ENCODE measurements at regions not wholly inside any gene's neighbourhood (a gene's known extent, or its start where the extent isn't known, plus 50 kb on each side); places are given as distances from the start of the nearest gene placed in this dataset.

- Mint-ChIP-seq H3K4me3 (no peak overlapping the region), H3K27ac (no peak overlapping the region), H3K4me1 (no peaks in the 10 kb centered on the region), H3K36me3 (peaks cover 0 to under 1% of the 10 kb centered on the region in 2 donors), H3K9me3 (peaks cover 0 to 6% (median 4%) of the 10 kb centered on the region in 8 donors), H3K27me3 (peaks cover 0 to 2% of the 10 kb centered on the region in 2 donors)
- DNase-seq, result no peak
- H3K4me1 ChIP-seq (ENCODE audit: insufficient read depth, low read length), result no peaks in the 10 kb centered on the region
- no peaks in the 10 kb centered on the region for H3K9me3 ChIP-seq (ENCODE audit: control insufficient read depth in 1 of 2, low read length in 2 of 2)
- ChIA-PET CTCF (ENCODE audit: partially characterized antibody) (no interaction called here), POLR2A (ENCODE audit: partially characterized antibody) (no interaction called here)
- no peaks in the 10 kb centered on the region for H3K36me3 ChIP-seq (ENCODE audit: insufficient read depth, low read length)
- intact Hi-C loops (cut with micrococcal nuclease), result no loop called here
- H3K27me3 ChIP-seq (ENCODE audit: insufficient read depth, low read length), result no peaks in the 10 kb centered on the region
- H3K4me3 ChIP-seq (ENCODE audit: low read length in 2 of 2), result no peak overlapping the region
- H3K27ac ChIP-seq (ENCODE audit: low read depth, low read length), result no peak overlapping the region
These were observed 522.5 kb upstream of the LRRN3 start for GRCh38 chr7:110568388-110568787.

DNA sequence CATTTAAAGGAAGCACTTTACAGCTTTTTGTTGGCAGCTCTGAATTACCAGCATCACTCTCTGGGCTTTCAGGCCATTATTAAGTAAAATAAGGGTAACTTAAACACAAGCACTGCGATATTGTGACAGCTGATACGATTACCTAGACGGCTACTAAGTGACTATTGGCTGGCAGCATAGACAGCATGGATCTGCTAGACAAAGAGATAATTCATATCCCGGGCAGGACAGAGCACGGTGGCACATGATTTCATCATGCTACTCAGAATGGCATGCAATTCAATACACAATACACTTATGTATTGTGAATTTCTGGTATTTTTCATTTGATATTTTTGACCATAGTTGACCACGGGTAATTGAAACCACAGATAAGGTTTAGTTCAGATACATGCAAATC, 522.0 kb upstream of the LRRN3 start:
- ChIA-PET POLR2A (ENCODE audit: partially characterized antibody) (no interaction called here), CTCF (ENCODE audit: partially characterized antibody) (interaction anchor here (1.5 kb wide), 1 partner anchor 10 kb away, joined by 4 read pairs; no protein-coding TSS in a partner anchor)
- H3K27ac ChIP-seq (ENCODE audit: low read depth, low read length), result no peak overlapping the region
- Mint-ChIP-seq H3K4me3 (no peak overlapping the region), H3K4me1 (no peaks in the 10 kb centered on the region), H3K27ac (no peak overlapping the region), H3K9me3 (peaks cover 0 to 3% (median under 1%) of the 10 kb centered on the region in 8 donors), H3K27me3 (no peaks in the 10 kb centered on the region), H3K36me3 (no peaks in the 10 kb centered on the region)
- no peak overlapping the region for H3K4me3 ChIP-seq (ENCODE audit: low read length in 2 of 2)
- H3K36me3 ChIP-seq (ENCODE audit: insufficient read depth, low read length), result no peaks in the 10 kb centered on the region
- H3K27me3 ChIP-seq (ENCODE audit: insufficient read depth, low read length), result no peaks in the 10 kb centered on the region
- no peaks in the 10 kb centered on the region for H3K4me1 ChIP-seq (ENCODE audit: insufficient read depth, low read length)
- intact Hi-C loops (cut with micrococcal nuclease), result no loop called here
- H3K9me3 ChIP-seq (ENCODE audit: control insufficient read depth in 1 of 2, low read length in 2 of 2), result no peaks in the 10 kb centered on the region
- DNase-seq, result no peak

DNA sequence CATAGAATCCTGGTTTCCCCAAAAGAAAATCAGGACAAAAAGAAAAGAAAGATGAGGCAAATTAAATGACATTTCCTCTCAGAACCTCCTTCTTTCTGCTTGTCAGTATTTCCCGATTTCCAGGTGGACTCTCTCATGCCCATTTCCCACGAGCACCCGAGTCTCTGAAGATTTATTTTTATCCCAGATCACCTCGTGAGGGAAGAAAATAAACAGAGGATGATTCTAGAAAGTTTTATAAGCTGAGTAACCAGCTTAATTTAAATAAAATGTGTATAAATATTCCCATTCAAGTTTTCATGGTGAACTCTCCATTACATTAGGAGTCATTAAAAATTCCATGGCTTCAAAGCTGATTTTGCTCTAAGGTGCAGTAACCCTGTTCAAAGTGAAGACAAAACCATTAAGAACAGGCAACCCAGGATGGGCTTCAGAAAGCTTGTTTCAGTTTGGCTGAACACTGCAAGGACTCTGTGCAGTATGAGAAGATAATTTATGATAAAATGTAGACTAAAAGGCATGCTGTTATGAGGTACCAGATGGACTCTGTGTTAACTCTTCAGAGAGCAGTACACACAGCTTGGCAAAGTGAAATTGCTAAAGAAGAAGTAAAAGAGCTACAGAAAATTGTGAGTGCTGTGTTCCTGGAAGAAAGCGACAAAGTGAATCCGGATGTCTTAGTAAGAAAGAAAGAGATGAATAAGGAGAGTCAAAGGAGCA, 521.3 kb upstream of the LRRN3 start:
- Histone ChIP-seq H3K4me1 (ENCODE audit: insufficient read depth, low read length) (no peaks in the 10 kb centered on the region), H3K9me3 (ENCODE audit: control insufficient read depth in 1 of 2, low read length in 2 of 2) (no peaks in the 10 kb centered on the region), H3K36me3 (ENCODE audit: insufficient read depth, low read length) (no peaks in the 10 kb centered on the region), H3K27me3 (ENCODE audit: insufficient read depth, low read length) (no peaks in the 10 kb centered on the region), H3K4me3 (ENCODE audit: low read length in 2 of 2) (no peak overlapping the region), H3K27ac (ENCODE audit: low read depth, low read length) (no peak overlapping the region)
- no peak overlapping the region for H3K27ac Mint-ChIP-seq
- peaks cover 0 to 3% (median 0%) of the 10 kb centered on the region in 8 donors for H3K9me3 Mint-ChIP-seq
- no peak overlapping the region for H3K4me3 Mint-ChIP-seq
- no peaks in the 10 kb centered on the region for H3K36me3 Mint-ChIP-seq
- no peaks in the 10 kb centered on the region for H3K4me1 Mint-ChIP-seq
- intact Hi-C loops (cut with micrococcal nuclease), result no loop called here
- H3K27me3 Mint-ChIP-seq, result no peaks in the 10 kb centered on the region
- ChIA-PET CTCF (ENCODE audit: partially characterized antibody) (interaction anchor here (1.5 kb wide), 1 partner anchor 10 kb away, joined by 4 read pairs; no protein-coding TSS in a partner anchor), POLR2A (ENCODE audit: partially characterized antibody) (no interaction called here)
- DNase-seq, result no peak

GRCh38 chr7:110573862-110574528, 516.9 kb upstream of the LRRN3 start:
- no peak overlapping the region for H3K27ac Mint-ChIP-seq
- Histone ChIP-seq H3K36me3 (ENCODE audit: insufficient read depth, low read length) (no peaks in the 10 kb centered on the region), H3K27ac (ENCODE audit: low read depth, low read length) (no peak overlapping the region), H3K4me1 (ENCODE audit: insufficient read depth, low read length) (no peaks in the 10 kb centered on the region), H3K9me3 (ENCODE audit: control insufficient read depth in 1 of 2, low read length in 2 of 2) (no peaks in the 10 kb centered on the region), H3K4me3 (ENCODE audit: low read length in 2 of 2) (no peak overlapping the region), H3K27me3 (ENCODE audit: insufficient read depth, low read length) (no peaks in the 10 kb centered on the region)
- intact Hi-C loops (cut with micrococcal nuclease), result no loop called here
- H3K27me3 Mint-ChIP-seq, result no peaks in the 10 kb centered on the region
- no peak for DNase-seq
- H3K4me1 Mint-ChIP-seq, result no peaks in the 10 kb centered on the region
- H3K36me3 Mint-ChIP-seq, result no peaks in the 10 kb centered on the region
- H3K9me3 Mint-ChIP-seq, result no peaks in the 10 kb centered on the region
- ChIA-PET POLR2A (ENCODE audit: partially characterized antibody) (no interaction called here), CTCF (ENCODE audit: partially characterized antibody) (no interaction called here)
- H3K4me3 Mint-ChIP-seq, result no peak overlapping the region

DNA sequence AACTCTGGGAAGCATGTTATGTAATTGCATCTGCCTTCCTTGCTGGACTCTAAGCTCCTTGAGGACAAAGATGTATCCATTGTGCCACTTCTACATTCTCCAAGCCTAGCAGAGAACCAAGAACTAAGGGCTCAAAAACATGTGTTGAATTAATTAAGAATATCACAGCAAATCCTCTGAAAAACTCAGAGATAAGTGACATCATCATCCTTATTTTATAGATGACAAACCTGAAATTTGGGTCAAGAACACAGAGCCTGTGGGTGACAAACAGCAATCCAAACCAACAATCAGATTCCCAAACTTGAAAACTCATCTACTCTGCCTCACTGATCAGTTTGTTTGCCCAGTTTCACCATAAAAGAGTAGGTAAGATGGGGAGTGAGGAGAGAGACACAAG, 503.6 kb upstream of the LRRN3 start:
- CTCF ChIA-PET (ENCODE audit: partially characterized antibody), result interaction anchor here (0.9 kb wide), 1 partner anchor 511 kb away, joined by 3 read pairs; no protein-coding TSS in a partner anchor
- Histone ChIP-seq H3K27ac (ENCODE audit: low read depth, low read length) (no peak overlapping the region), H3K9me3 (ENCODE audit: control insufficient read depth in 1 of 2, low read length in 2 of 2) (no peaks in the 10 kb centered on the region), H3K4me1 (ENCODE audit: insufficient read depth, low read length) (no peaks in the 10 kb centered on the region), H3K4me3 (ENCODE audit: low read length in 2 of 2) (no peak overlapping the region), H3K36me3 (ENCODE audit: insufficient read depth, low read length) (no peaks in the 10 kb centered on the region), H3K27me3 (ENCODE audit: insufficient read depth, low read length) (no peaks in the 10 kb centered on the region)
- H3K27me3 Mint-ChIP-seq, result no peaks in the 10 kb centered on the region
- no peak overlapping the region for H3K27ac Mint-ChIP-seq
- H3K4me1 Mint-ChIP-seq, result peaks cover 0 to 1% (median 0%) of the 10 kb centered on the region in 4 donors
- intact Hi-C loops (cut with micrococcal nuclease), result no loop called here
- no peak for DNase-seq
- POLR2A ChIA-PET (ENCODE audit: partially characterized antibody), result no interaction called here
- peaks cover 0 to 3% (median under 1%) of the 10 kb centered on the region in 8 donors for H3K9me3 Mint-ChIP-seq
- H3K36me3 Mint-ChIP-seq, result no peaks in the 10 kb centered on the region
- H3K4me3 Mint-ChIP-seq, result no peak overlapping the region

- H3K36me3 Mint-ChIP-seq, result no peaks in the 10 kb centered on the region
- H3K4me3 Mint-ChIP-seq, result no peak overlapping the region
- peaks cover 0 to 1% (median 0%) of the 10 kb centered on the region in 4 donors for H3K4me1 Mint-ChIP-seq
- no peaks in the 10 kb centered on the region for H3K36me3 ChIP-seq (ENCODE audit: insufficient read depth, low read length)
- POLR2A ChIA-PET (ENCODE audit: partially characterized antibody), result no interaction called here
- no peak overlapping the region for H3K4me3 ChIP-seq (ENCODE audit: low read length in 2 of 2)
- no peak for DNase-seq
- CTCF ChIA-PET (ENCODE audit: partially characterized antibody), result interaction anchor here (2.3 kb wide), 1 partner anchor 509 kb away, joined by 12 read pairs; no protein-coding TSS in a partner anchor
- no peak overlapping the region for H3K27ac ChIP-seq (ENCODE audit: low read depth, low read length)
- no peaks in the 10 kb centered on the region for H3K27me3 Mint-ChIP-seq
- H3K4me1 ChIP-seq (ENCODE audit: insufficient read depth, low read length), result no peaks in the 10 kb centered on the region
- peaks cover 0 to 2% (median 0%) of the 10 kb centered on the region in 8 donors for H3K9me3 Mint-ChIP-seq
- intact Hi-C loops (cut with micrococcal nuclease), result loop anchor here (1.0 to 5.0 kb wide), 3 partner anchors 508 to 1144 kb away; no protein-coding TSS in a partner anchor
- H3K9me3 ChIP-seq (ENCODE audit: control insufficient read depth in 1 of 2, low read length in 2 of 2), result no peaks in the 10 kb centered on the region
- no peak overlapping the region for H3K27ac Mint-ChIP-seq
- H3K27me3 ChIP-seq (ENCODE audit: insufficient read depth, low read length), result no peaks in the 10 kb centered on the region
These were observed 500.5 kb upstream of the LRRN3 start for GRCh38 chr7:110590415-110590814.

DNA sequence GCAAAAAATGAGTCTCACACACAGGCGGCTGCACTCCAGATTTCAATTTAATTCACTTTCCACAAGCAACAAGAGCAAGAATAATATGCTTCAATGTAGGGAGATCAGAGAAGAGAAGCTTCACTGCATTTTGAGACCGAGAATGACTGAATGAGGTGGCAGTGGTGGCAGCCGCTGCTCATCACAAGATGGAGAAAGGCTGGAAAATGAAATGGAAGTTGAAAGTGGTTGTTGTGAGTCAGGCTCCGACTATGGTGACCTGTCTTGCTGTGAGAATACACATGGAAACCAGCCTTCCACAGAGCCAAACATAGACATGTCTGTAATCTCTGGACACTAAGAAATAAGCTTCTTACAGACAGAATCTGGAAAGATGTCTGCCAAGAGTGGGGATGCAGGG, 499.6 kb upstream of the LRRN3 start:
- POLR2A ChIA-PET (ENCODE audit: partially characterized antibody), result no interaction called here
- intact Hi-C loops (cut with micrococcal nuclease), result loop anchor here (2.0 to 5.0 kb wide), 2 partner anchors 896 to 1143 kb away; no protein-coding TSS in a partner anchor
- no peaks in the 10 kb centered on the region for H3K4me1 ChIP-seq (ENCODE audit: insufficient read depth, low read length)
- Mint-ChIP-seq H3K36me3 (no peaks in the 10 kb centered on the region), H3K4me3 (no peak overlapping the region), H3K27ac (no peak overlapping the region), H3K27me3 (no peaks in the 10 kb centered on the region), H3K4me1 (peaks cover 0 to 1% (median 0%) of the 10 kb centered on the region in 4 donors), H3K9me3 (peaks cover 0 to 2% (median 0%) of the 10 kb centered on the region in 8 donors)
- no peaks in the 10 kb centered on the region for H3K36me3 ChIP-seq (ENCODE audit: insufficient read depth, low read length)
- no peak overlapping the region for H3K4me3 ChIP-seq (ENCODE audit: low read length in 2 of 2)
- no peak overlapping the region for H3K27ac ChIP-seq (ENCODE audit: low read depth, low read length)
- H3K27me3 ChIP-seq (ENCODE audit: insufficient read depth, low read length), result no peaks in the 10 kb centered on the region
- no peak for DNase-seq
- no peaks in the 10 kb centered on the region for H3K9me3 ChIP-seq (ENCODE audit: control insufficient read depth in 1 of 2, low read length in 2 of 2)
- CTCF ChIA-PET (ENCODE audit: partially characterized antibody), result interaction anchor here (2.3 kb wide), 1 partner anchor 508 kb away, joined by 12 read pairs; no protein-coding TSS in a partner anchor
